Cardiac fibroblast (primary cell): ENCODE measurements at regions not wholly inside any gene's neighbourhood (a gene's known extent, or its start where the extent isn't known, plus 50 kb on each side); places are given as distances from the start of the nearest gene placed in this dataset.
A peak's percentile ranks its signal among the peaks of the same experiment; 100 is the strongest.

Experiments
- DNase-seq, 2 donors: peaks; one replicate each; pipeline versions ENCODE4 v3.0.0 to v3.0.0-alpha.2; 2010; ENCODE audit warnings: low read depth in 2 of 2
- H3K4me3 ChIP-seq, 2 donors: replicated peaks in 1 of 2; 1 replicate in 1 of 2; 2 replicates in 1 of 2; pipeline ENCODE4 v1.5.1; 2011; ENCODE audit warnings: low read depth in 2 of 2, low read length in 2 of 2, mild to moderate bottlenecking in 2 of 2, moderate library complexity in 1 of 2
- TF ChIP-seq, protein P1 (sequence below): IDR thresholded peaks from one replicate; pipeline ENCODE4 v1.5.1; 2011; ENCODE audit warnings: low read depth, mild to moderate bottlenecking, low read length, inconsistent platforms

DNA sequence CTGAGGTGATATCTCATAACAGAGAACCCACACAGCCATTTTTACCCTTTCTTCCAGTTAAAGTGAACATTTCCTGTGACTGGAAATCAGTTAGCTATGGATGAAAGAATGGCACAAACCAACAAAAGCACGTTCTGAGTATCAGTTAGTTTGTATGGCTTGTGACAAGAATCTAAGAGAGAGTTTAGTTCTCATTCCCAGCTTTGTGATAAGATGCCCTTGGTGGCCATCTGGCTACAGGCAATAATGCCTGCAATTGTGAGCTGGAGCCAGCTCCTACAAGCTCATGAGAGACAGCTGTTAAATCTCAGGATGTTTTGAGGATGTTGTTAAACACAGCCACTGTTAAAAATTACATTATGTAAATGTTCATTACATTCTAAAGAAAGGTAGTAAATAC, 122.0 kb upstream of the FRMD6 start:
- TF ChIP-seq, protein P1, sequence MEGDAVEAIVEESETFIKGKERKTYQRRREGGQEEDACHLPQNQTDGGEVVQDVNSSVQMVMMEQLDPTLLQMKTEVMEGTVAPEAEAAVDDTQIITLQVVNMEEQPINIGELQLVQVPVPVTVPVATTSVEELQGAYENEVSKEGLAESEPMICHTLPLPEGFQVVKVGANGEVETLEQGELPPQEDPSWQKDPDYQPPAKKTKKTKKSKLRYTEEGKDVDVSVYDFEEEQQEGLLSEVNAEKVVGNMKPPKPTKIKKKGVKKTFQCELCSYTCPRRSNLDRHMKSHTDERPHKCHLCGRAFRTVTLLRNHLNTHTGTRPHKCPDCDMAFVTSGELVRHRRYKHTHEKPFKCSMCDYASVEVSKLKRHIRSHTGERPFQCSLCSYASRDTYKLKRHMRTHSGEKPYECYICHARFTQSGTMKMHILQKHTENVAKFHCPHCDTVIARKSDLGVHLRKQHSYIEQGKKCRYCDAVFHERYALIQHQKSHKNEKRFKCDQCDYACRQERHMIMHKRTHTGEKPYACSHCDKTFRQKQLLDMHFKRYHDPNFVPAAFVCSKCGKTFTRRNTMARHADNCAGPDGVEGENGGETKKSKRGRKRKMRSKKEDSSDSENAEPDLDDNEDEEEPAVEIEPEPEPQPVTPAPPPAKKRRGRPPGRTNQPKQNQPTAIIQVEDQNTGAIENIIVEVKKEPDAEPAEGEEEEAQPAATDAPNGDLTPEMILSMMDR = no peak
- DNase-seq = no peak
- H3K4me3 ChIP-seq = no peak overlapping the region

DNA sequence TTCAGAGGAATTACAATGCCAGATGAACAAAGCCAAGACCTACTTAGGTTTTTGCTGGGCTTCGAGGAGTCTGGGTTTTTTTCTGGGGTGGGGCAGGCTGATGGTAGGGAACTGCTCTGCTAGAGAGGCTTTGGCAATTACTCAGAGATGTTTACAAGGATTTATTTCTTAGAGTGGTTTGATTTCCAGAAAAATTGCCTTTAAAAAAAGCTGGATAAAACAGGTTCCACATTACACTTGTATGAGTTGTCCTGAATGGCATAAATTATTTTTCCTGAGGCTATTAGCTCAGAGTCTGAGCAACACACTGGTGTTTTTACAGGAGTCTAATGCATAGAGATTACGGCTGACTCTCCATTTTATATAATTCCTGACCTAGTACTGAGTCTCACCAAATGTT, 118.5 kb upstream of the FRMD6 start:
- DNase-seq = peak in 1 of 2 donors; percentile 65
- H3K4me3 ChIP-seq = no peak overlapping the region
- TF ChIP-seq, protein P1 = no peak

DNA sequence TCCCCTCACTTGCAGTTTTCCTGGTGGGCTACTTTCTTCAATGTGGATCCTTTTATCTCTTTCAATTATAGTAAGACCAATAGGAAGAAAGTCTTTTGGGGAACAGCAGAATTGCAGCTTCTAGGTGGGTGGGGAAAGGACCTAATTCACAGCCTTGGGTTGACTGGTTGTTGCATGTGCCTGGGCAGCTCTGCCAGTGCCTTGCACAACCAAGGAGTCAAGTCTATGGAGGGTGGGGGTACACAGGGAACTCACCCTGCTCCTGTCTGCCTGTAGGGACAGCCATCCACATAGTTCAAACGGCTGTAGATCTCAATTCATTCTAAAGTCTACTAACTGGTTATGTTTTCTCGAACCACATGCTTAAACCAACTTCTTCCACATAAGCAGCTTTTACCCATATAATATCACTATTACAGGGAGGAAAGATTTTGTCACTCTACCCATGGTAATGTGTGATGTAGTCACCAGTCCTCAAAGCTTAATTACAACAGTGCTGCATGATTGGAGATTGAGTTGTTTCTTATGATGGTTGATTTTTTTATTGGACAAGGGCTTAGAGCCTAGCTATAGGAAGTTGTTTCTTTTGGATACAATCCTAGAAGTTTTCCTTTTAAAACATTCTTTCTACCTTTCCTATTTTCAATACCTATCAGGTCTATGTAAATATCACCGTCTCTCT, 117.7 kb upstream of the FRMD6 start:
- H3K4me3 ChIP-seq = no peak overlapping the region
- DNase-seq = no peak
- TF ChIP-seq, protein P1 = no peak

DNA sequence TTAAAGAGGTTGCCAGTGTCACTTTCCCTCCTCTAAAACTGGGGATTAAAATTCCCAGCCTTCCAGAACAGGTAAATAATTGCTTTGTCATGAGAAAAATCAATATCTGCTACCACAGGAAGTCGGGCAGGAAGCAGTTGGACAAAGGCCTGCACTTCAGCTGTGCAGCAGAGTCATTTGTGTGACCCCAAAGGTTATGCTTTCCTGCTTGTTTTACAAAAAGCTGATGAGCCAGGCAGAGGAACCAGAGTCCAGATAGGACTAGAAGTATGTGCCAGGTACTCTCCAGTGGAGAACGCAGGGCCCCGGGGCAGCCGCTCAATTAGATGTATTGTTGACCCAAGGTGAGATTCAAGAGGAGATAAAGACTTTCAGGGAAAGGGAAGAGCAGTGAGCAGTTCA, 117.1 kb upstream of the FRMD6 start:
- DNase-seq = peak; percentile 31 to 66
- no peak overlapping the region for H3K4me3 ChIP-seq

DNA sequence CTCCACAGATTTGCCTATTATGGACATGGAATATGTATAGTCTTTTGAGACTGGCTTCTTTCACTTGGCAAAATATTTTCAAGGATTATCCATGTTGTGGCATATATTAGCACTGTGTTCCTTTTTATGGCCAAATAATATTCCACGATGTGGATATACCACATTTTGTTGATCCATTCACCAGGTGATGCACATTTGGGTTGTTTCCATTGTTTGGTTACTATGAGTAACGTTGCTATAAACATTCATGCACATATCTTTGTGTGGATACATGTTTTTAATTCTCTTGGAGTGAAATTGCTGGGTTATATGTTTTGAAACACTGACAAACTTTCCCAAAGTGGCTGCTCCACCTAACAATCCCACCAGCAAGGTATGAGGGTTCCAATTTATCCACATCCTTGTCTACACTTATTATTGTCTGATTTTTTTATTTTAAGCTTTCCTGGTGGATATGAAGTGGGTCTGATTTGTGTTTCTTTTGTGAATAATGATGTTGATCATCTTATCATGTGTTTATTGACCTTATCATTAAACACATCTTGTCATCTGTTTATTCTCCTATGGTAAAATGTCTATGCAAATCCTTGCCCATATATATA, 116.2 kb upstream of the FRMD6 start:
- TF ChIP-seq, protein P1 = no peak
- no peak overlapping the region for H3K4me3 ChIP-seq
- no peak for DNase-seq

More for the DNA sequence above, 117.1 kb upstream of the FRMD6 start:
- TF ChIP-seq, protein P1 = no peak

DNA sequence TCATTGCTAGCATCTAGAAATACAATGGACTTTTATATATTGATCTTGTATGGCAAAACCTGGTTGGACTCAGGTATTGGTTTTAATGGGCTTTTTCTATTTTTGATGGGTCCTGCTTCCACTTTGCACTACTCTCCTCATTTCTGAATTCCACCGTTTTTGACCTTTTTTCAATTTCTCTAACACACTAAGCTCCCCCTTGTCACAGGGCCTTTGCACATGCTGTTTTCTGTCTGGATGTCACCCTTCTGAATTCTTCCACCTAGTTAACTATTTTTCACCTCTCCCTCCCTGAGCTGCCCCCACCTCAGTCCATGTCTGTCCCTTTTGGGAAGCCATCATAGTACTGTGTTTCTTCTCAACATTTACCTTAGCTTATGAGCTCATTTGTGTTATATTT, 112.7 kb upstream of the FRMD6 start:
- TF ChIP-seq, protein P1 = no peak
- DNase-seq = no peak
- H3K4me3 ChIP-seq = no peak overlapping the region
